NOMO-1 (cell line): ENCODE measurements at regions not wholly inside any gene's neighbourhood (a gene's known extent, or its start where the extent isn't known, plus 50 kb on each side); places are given as distances from the start of the nearest gene placed in this dataset.
A peak's percentile ranks its signal among the peaks of the same experiment; 100 is the strongest.
"Not testable (repeated sequence)": the region's sequence is repeated elsewhere in the genome, so short reads cannot be mapped to it uniquely, and the experiment has no call there.

ENCODE experiments used
- DNase-seq, 2 experiments: peaks; one replicate each; lab custom pipeline; 2025; ENCODE audit not compliant: unreplicated experiment in 2 of 2; lab: John Stamatoyannopoulos, UW

DNA sequence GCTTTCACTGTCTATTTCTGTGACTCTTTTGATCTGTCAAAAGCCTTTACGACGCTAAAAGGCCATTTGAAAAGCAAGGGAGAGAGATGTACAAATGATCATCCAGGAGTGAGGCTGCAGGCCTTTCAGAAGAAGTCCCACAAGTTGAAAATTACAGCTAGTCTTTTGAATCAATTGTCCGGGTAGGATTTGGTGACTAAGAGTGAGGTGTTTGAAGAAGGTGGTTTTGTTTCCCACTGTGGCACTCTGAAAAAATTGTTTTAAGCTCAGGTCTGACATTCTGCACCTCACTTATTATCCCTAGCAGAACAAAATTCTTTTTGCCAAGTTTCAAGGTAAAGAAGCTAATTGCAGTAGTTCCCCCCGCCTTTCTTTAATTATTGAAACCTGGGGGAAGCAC is 50.8 kb upstream of the TMEM108 start:
- no peak for DNase-seq

DNA sequence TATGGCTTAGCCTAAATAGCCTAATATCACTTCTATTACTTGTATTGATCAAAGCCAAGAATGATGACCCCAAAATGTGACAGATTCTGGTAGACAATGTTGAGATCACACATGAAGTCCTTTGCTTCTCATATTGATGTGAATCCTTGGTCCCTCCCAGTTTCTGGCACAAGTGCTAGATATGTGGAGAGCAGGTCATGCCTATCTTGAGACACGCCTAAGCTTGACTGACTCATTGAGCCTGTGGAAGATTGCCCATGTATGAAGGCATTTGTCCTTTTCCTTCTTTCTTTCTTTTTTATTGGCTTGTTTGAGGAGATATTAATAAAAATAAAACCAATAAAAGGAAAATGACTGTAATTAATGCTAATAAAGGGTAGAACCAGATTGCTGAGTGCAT is 54.0 kb upstream of the TMEM108 start:
- DNase-seq, result no peak

DNA sequence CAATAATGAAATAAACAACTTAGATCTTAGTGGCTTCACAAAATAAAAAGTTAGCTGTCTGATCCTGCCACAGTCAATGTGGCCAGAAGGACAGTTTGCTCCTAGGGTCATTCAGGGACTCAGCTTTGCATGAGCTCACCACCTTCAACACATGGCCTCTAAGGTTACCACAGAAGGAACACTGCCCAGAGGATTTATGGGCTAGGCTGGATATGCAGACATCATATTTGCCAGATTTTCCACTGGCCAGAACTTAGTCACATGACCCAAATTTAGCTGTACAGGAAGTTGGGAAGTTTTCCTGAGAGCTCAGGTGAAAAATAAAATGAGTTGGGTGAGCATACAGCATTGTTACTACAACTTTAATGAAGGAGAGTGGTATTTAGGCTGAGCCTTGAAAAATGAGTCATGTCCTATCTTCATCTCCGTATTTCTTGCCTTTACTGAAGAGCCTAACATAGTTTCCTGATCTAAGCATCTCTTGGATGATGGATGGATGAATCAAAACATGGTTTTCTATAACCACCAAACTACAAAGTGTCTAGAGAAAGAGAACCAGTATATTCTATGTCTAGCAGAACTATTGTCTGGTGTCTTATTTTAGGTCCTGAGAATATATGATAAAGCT is 54.9 kb upstream of the TMEM108 start:
- DNase-seq, result no peak

DNA sequence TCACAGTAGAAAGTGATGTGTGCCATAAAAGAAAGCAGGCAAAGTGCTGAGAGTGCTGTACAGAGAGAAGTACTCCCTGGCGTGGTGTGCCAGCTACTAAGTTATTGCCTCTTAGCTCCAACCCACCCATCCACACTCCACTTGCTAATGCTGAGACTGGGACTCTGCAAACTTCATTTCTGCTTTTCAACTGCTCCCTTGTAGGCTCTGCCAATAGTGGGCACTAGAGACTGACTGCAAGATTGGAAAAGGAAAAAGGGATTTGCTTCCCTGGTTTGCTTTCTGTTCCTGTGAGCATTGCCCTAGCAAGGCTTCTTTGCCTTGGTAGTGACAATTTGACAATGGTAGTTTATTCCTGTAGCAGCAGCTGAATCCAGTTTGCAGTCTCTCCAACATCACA is 56.5 kb upstream of the TMEM108 start:
- DNase-seq, result no peak

DNA sequence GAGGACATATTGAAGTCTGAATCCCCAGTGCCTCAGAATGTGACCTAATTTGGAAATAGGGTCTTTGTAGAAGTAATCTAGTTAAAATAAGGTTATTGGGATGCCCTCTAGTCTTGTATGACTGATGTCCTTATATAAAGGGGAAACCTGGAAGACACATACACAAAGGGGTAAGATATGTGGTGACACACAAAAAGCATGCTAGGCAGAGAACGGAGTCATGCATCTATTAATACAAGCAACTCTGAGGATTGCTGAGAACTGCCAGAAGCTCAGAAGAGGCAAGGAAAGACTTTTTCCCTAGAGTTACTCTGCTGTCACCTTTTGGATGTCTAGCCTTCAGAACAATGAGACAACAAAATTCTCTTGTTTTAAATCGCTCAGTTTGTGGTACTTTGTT is 58.1 kb upstream of the TMEM108 start:
- no peak for DNase-seq

DNA sequence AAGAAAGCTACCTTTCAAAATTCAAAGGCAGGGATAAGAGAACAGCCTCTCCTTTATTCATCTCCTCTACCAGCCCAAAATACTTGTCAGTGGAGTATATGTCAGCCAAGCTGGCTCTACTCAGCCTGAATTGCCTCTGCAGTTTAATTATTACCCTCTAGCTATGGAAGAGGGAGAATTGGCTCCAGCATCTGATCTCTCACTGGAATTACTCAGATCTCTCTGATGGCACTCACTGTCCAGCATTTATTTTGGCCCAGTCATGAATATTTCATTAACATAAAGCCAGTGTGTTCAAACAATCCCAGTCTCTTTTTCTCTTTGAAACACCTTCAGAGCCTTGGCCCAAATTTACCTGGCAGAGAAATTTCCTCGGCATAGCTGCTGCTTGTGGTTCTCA is 58.6 kb upstream of the TMEM108 start:
- DNase-seq, result no peak

DNA sequence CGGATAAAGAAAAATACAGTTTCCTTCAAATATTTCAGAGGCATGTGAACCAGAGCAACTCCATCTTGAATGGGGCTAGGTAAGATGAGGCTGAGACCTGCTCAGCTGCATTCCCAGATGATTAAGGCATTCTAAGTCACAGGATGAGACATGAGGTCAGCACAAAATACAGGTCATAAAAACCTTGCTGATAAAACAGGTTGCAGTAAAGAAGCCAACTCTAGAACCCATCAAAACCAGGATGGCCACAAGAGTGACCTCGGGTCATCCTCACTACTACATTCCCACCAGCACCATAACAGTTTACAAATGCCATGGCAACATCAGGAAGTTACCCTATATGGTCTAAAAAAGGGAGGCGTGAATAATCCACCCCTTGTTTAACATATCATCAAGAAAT is 59.2 kb upstream of the TMEM108 start:
- DNase-seq, result not testable (repeated sequence)

DNA sequence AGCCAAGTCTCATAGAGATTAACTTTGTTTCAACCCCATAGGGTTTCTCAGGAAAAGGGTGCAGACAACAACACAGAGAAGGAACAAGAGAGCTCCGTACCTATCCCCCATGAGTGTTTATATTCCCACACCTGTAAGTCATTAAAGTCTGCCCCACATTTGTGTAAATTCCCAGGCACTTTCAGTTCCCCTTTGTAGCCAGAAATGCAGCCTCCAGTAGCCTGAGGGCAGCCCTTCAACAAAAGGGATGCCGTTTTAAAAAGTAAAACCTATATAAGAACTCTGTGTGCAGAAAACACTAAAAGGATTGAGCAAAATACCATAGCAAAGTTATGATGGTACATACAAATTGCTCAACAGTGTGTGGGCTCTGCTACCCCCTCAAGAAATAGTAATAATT is 59.7 kb upstream of the TMEM108 start:
- peak in 1 of 2 experiments; percentile 26 for DNase-seq

DNA sequence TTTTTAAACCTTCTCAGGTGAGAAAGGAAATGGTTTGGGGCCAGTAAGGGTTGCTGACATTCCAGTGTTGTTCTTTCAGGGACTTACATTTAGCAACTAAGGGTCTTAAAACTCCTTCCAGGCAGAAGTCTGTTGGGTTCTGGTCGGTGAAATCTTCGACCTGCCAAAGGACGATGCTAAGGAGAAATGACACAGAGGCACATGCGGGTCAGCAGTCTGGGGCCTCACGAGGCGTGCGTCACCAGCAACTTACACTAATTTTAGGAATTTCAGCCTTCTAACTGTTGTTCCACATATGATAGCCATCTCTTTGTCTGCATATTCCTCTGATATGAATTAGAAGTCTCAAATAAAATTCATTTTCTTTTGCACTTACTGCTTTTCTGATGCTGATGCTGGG is 64.1 kb upstream of the TMEM108 start:
- no peak for DNase-seq

DNA sequence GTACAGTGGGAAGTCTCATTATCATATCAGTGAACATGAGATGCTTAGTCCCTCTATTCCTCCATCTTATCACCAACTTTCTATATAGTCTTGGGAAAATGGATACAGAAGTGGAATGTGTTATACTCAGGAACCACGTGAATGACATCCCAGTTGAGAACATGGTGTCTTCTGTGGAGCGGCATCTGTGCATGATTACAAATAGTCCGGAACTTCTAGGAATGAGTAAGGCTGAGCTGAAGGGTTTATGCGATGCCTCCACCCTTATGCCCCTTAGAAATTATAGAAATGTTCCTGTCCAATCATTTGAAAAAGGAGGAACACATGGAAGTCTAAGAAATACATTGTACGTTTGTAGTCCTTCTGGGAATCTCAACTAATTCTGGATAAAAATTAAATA is 64.8 kb upstream of the TMEM108 start:
- no peak for DNase-seq

DNA sequence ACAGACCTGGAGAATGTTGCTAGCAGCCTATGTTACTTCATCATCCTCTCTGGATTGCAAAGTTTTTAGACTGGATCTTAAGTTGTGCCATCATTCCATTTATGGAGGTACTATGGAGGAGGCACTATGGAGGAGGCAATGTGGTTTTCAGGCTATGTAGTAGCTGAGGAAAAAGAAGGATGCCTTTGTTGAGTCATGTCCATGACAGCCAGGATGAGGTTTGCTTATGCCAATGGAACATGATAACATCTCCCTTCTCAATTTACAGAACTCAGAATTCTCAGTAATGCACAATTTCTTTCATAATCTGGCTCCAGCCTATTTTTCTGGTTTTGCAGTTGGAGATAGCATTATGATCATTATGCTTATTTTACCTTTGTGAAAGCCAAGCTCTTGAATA is 65.9 kb upstream of the TMEM108 start:
- no peak for DNase-seq

DNA sequence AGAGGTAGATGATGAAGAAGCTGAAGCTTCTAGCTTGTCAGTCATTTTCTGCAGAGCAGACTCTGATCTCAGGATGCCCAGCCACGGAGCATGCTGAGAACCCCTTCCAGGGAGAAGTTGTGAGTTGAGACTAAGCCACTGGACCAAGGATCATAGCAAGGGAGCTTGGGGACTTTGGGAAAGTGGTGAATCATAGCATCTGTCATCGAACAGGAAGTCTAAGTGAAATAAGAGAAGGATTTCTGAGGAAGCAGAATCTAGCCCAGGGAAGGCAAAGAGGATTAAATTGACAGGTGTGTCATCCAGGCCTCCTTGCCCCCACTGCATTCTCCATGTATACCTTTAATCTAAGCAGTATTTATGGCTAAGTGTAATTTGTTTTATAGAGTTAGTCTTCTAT is 71.8 kb upstream of the TMEM108 start:
- no peak for DNase-seq

DNA sequence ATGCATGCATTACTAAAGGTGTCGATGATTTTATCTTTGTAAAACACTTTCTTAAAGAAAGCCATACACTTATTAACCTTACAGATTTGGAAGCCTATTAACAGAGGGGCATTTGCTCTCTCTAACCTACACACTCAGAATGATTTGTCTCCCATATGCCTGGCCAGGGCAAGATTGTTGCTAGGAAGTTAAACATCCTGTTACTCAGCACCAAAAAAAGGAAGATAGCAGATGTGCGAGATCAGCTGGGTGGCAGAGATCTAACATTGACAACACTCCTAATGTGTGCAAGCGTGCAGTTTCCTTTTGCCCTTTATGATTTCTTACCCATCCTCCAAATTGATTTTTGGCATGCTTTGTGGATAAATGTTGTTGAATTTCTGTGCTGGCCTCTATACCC is 73.9 kb upstream of the TMEM108 start:
- no peak for DNase-seq

DNA sequence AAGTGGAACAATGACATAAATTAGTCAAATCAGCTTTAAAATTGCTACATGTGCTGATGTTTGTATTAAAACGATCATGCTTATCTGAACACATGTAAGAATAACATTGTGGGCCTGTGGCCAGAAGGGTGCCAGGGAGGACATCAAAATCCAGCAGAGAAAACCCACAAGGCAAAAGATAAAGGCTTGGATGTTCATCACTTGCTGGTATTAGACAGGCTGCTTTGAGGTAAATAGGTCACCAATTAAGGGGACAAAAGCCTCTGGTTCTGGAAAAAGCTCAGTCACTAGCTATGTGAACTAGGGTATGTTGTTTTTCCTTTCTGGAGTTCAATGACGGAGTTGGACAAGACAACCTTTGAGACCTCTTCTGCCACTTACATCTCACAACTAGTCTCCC is 74.4 kb upstream of the TMEM108 start:
- no peak for DNase-seq

DNA sequence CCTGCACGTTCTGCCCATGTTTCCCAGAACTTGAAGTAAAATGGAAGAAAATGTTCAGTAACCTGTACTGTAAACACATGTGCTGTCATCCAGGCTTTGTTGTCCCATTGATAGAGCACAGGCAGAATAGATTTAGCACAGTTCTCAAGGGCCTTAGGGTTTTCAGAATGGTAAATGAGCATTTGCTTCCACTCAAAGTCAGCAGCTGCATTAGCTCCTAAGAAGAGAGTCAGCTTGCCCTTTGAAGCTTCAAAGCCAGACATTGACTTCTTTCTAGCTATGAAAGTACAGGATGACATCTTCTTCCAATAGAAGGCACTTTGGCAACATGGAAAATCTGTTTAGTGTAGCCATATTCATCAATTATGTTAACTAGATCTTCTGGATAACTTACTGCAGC is 76.2 kb upstream of the TMEM108 start:
- DNase-seq, result no peak

DNA sequence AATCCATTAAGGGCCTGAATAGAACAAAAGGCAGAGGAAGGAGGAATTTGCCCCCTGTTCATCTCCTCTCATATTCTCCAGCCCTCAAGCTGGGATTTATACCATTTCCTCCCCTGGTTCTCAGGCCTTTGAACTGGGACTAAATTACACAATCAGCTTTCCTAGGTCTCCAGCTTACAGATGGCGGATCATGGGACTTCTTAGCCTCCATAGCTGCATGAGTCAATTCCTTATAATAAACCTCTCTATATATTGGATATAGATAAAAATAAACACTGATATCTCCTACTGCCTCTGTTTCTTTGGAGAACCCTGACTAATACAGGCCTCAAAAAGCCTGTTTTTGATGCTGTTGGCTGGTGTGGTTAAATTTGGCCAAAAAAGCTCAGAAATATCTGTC is 84.5 kb upstream of the TMEM108 start:
- DNase-seq, result no peak

DNA sequence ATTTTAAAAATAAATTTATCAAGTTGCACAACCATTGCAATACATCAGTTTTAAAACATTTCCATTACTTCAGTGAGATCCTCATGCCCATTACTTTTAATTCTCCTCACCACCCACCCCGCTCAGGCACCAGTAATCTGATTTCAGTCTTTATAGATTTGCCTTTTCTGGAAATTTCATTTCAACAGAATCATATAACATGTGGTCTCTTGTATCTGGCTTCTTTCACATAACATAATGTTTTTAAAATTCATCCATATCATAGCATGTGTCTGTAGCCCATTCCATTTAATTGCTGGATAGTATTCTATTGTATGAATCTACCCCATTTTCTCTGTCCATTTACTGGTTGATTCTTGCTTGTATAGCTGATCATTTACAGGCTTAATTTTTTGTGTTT is 110.3 kb upstream of the TMEM108 start:
- no peak for DNase-seq

DNA sequence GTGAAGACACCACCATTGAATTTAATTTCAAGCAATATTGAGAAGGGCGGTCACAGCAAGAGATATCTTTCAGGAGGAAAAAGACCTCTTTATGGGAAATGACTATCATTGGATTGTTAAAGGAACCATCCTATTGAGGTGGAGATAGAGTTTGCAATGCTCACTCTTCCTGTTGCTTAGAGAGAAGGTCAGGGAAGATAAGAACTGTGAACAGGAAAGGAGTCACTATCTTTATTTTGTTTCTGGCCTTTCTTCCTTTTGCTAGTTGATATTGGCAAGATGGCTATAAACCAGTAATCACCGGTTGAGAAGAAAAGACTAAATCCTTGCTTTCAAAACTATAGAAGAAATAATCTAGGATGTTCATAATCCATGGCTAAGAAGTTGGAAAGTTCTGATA is 112.1 kb upstream of the TMEM108 start:
- no peak for DNase-seq

DNA sequence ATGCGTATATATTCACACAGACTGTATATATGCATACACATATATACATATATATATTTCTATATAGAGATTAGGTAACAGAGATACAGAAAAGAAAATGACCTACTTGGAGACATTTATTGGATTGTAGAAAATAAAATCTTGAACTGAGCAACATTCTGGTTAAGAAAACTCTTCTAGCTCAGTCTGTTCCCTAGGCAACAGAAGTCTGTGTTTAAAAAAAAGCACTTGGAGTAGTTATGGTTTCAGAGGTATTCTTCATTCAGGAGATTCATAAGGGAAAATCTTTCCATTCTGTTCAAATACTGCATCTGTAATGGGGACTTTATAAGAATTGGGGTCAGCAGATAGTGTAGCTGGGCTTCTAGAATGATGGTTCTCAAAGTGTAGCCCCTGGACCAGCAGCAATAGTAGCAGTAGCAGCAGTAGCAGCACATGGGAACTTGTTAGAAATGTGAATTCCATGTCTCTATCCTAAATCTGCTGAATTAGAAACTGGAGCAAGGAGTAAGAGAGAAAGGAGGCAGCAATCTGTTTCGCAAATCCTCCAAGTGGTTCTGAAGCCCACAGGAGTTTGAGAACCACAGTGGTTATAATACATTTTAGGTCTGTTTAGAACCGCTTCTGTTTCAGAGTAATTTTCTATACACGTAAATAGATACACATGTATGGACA is 112.8 kb upstream of the TMEM108 start:
- no peak for DNase-seq

DNA sequence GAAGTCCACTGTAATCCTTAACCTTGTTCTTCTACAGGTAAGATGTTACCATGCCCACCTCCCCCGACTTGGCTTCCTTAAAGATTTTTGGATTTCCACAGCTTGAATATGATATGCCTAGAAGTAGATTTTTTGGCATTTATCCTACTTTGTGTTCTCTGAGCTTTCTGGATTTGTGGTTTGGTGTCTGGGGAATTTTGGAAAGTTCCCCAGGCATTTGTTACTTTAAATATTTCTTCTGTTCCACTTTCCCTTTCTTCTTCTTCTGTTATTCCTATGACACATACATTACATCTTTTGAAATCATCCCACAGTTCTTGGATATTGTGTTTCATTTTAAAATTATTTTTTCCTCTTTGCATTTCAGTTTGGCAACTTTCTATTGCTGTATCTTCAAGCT is 122.1 kb upstream of the TMEM108 start:
- DNase-seq, result no peak

DNA sequence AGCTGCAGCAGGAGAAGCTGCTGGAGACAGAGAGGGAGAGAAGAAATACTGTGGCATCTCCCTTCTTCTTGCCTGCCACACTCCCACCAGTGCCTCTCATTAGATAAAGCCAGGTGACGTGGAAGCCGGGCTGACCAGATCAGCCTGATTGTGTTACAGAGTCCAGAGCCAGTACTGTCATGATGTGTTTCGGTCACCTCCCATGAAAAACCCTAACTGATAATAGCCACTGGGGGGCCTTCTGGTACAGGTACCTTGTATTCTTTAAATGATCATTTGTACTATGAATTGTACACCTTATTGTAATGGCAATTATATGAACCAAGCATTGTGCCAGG is 125.8 kb upstream of the TMEM108 start:
- DNase-seq, result no peak

DNA sequence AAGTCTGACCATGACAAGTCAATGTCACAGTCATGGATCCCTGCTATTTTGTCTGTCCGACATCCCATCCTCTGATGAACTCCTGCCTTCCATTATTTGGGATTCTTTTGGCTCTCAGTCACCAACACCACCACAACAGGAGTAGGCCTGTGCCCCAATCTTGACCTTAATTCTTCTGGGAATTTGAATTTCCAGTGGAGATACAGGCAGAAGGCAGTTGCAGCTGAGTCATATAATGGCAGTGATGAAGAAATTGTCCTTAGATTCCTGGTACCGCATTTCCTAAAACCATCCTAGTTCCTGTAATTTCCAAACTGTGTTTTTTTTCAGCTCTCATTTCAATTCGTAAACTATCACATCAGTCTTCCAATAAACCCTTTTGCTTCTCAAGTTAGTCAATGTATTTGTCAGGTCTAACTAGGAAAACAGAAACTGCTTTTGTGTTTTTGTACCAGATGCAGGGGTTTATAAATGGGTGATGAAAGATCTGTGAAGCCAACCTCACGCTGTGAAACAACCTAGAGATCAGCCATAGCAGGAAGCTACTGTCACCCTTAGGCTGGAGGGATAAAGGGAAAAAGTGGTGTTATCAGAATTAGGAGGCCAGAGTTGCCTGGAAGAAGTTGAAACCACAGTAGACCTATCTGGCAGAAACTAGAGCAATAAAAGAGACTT is 126.3 kb upstream of the TMEM108 start:
- no peak for DNase-seq

DNA sequence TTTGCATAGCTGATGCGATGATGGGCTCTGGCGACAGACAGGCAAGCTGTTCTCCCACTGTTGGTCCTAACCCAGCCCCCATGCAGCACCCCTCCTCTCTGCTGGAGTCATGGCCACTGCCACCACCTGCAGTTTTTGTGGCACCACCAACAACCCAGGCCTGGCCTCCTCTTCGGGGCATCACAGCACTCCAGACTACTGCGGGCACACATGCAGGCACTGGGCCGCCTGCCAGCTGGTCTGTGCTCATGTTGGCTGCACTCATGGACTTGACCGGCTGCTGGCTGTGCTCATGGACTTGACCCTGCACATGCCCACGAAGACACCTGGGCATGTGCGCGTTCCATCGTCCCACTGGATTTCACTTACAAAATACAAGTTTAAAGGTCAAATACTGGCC is 130.9 kb upstream of the TMEM108 start:
- DNase-seq, result no peak
